AG09309 (cell line): ENCODE measurements at regions not wholly inside any gene's neighbourhood (a gene's known extent, or its start where the extent isn't known, plus 50 kb on each side); places are given as distances from the start of the nearest gene placed in this dataset.

ENCODE experiments used
- DNase-seq: peaks from one replicate; pipeline ENCODE4 v3.0.0-alpha.2; 2010; ENCODE audit warnings: low read depth
- H3K4me3 ChIP-seq: 2 replicates; pipeline ENCODE4 v1.5.1; 2011; ENCODE audit warnings: mild to moderate bottlenecking, low read depth, low read length, moderate library complexity; ENCODE audit not compliant: control insufficient read depth
- TF ChIP-seq, protein P1 (sequence below): IDR thresholded peaks from 2 replicates; pipeline ENCODE4 v1.5.1; 2011; ENCODE audit warnings: mild to moderate bottlenecking, low read depth, low read length, inconsistent platforms; ENCODE audit not compliant: insufficient read depth, control insufficient read depth; ENCODE audit errors: missing control alignments

DNA sequence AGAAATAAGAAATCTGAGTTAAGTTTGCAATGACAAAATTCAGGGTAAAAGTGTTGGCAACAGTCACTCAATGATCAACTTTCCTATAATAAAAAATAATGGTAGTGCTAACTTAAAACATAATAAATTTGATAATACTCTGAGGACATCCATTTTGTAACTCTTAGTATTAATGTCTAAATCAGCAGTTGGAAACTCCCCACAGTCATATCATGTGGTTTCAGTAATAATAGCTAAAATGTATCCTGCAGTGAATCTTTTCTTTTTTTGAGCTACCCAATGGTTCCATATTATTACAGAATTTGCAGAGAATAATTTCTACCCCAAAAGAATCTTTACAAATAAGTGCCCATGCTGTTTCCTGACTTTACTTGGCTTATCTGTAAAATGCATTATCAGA lies 286.7 kb downstream of the PTPRC start:
- DNase-seq = no peak
- TF ChIP-seq, protein P1, sequence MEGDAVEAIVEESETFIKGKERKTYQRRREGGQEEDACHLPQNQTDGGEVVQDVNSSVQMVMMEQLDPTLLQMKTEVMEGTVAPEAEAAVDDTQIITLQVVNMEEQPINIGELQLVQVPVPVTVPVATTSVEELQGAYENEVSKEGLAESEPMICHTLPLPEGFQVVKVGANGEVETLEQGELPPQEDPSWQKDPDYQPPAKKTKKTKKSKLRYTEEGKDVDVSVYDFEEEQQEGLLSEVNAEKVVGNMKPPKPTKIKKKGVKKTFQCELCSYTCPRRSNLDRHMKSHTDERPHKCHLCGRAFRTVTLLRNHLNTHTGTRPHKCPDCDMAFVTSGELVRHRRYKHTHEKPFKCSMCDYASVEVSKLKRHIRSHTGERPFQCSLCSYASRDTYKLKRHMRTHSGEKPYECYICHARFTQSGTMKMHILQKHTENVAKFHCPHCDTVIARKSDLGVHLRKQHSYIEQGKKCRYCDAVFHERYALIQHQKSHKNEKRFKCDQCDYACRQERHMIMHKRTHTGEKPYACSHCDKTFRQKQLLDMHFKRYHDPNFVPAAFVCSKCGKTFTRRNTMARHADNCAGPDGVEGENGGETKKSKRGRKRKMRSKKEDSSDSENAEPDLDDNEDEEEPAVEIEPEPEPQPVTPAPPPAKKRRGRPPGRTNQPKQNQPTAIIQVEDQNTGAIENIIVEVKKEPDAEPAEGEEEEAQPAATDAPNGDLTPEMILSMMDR = no peak

GRCh38 chr1:198927129-198927528 lies 288.3 kb downstream of the PTPRC start:
- TF ChIP-seq, protein P1 = no peak
- no peak overlapping the region for H3K4me3 ChIP-seq
- DNase-seq = no peak

More for the DNA sequence above, 286.7 kb downstream of the PTPRC start:
- no peak overlapping the region for H3K4me3 ChIP-seq

- H3K4me3 ChIP-seq = no peak overlapping the region
- TF ChIP-seq, protein P1 = no peak
- no peak for DNase-seq
These were observed 290.3 kb downstream of the PTPRC start for GRCh38 chr1:198929111-198929604.

DNA sequence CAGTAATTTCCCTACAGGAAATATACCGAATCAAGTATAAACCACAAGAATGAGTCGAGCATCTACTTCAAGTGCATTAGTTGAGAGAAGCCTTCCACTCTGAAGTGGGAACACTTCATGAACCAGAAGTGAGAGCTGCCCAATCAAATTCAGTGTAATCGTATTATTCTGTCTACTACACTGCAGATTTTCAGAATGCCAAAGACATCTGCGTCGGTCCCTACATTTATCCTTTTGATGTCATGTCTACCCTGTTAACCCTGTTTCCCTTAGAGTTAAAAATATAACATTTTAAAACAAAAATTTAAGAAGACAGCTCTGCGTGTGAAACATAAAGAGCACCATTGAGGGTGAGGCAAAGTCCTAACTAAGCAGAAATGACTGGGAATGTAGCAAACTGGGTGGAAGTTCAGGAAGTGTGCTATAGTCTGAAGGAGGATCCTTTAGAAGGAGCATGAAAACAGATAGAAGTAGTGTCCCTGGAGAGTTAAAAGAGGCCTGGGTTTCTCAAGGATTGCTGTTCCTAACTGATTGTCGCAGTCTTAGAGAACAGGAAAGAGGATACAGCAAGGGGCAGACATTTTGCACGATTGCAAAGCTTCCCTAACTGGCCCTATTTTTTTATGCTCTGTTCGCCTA lies 291.2 kb downstream of the PTPRC start:
- TF ChIP-seq, protein P1 = no peak
- H3K4me3 ChIP-seq = peak overlapping the region; percentile 4
- no peak for DNase-seq

DNA sequence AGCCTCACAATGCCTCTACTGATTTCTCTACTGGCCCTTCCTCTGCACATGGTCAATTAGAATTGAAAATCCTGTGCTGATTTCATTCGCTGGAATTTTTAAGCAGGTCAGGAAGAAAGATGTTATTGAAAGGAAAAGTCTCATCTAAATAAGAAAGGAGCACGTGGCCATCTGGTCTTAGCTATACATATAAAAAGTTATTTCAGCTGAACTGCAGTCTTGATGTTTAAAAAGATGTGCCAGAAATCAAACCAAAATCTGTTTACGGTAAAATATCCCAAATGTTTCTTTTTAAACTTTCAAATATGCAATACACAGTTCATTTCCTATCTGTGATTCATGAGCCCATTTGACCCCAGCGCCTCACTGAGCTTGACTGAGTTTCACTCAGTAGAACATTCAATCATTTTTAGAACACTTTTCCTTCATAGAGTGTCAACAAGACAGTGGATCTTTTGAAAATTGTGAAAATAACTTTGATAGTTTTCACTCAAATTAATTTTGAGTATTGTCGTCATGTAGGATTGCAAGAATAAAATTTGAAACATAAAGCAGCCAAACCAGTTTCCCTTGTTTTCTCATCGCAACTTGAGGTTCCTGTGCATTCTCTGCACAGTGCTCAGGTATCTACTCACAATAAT lies 293.6 kb downstream of the PTPRC start:
- TF ChIP-seq, protein P1 = no peak
- no peak for DNase-seq
- H3K4me3 ChIP-seq = no peak overlapping the region

DNA sequence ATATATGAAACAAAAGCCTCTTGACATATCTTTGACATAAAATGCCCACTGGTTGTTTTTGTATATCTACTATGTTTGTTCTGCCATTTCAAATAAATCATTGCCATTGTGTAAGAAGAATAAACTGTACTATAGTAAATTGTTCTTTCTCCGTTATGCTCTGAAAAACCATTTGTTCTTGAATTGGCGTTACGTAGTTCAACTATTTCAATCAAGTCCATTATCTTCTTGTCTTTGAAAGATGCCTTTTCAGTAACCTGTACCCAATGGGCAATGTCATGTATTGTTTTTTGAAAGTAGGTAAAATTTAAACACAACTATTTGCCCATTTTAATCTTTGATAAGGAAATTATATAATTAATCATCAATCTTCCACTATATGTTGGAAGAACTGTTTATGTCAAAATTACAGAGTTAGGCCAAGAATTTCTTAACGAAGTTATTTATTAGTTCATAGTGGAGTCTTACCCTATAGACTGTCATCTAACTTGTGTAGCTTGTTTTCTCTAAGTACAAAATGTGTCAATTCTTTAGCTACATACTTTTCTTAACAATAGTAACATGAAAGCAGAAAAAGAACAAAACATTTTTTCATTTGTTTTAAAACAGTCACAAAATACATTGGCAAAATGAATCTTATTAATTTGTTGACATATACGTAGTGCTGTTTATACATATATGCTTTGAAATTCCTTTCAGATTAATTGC lies 294.8 kb downstream of the PTPRC start:
- peak overlapping the region; percentile 64; the same call in 1 of the 2 replicates for H3K4me3 ChIP-seq
- TF ChIP-seq, protein P1 = no peak
- no peak for DNase-seq
